ENCODE measurements at regions not wholly inside any gene's neighbourhood (a gene's known extent, or its start where the extent isn't known, plus 50 kb on each side); places are given as distances from the start of the nearest gene placed in this dataset.
A peak's percentile ranks its signal among the peaks of the same experiment; 100 is the strongest.

DNA sequence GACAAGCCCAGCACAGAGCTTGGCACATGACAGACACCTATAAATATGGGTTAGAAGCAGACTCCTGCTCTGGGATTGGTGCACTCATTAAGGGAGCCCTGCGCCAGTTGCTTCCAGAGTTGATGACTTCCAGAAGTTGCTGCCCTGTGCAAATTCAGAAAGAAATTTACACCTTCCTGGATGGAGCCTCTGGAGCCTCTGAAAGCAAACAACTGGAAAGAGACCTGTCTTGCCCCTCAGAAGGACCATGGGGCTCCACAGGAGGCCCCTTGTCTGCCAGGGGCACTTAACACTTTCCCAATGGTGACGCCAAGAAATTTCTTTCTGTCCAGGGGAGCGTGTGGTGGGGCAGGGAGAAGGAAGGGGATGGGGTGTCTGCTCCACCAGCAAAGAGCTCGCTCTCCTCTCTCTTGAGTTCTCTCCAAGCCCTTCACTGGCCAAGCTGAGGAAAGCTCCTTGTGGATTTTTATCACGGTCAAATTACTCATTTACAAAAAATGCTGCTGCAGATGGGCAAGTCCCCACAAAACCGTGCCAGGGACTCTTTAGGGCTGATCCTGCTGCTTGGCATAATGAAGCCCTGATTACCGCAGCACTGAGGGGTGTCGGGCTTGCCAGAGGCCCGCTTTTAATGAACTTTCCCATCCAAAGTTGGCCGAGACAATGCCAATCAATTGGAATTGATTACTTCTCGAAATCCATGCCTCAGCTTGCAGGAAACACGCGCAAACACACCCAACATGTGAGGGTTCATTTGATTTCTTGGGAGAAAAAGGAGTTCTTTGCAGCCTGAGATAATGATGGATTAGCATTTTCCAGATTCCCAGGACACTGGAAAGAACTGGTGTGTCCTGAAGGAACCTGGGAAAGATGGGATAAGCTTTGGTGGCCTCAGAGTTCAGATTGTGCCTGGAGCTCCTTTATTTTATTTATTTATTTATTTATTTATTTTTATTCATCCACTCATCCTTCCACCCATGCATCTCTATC, 583.6 kb upstream of the CDH5 start:
- Histone ChIP-seq H3K9ac (ENCODE audit: low read length) (no peak overlapping the region), H4K20me1 (ENCODE audit: insufficient read depth, low read length) (no peaks in the 10 kb centered on the region), H3K79me2 (ENCODE audit: insufficient read depth, low read length) (no peaks in the 10 kb centered on the region), H3K36me3 (ENCODE audit: insufficient read depth, low read length) (no peaks in the 10 kb centered on the region), H3K27ac (ENCODE audit: low read depth, low read length) (peak overlapping the region; percentile 56), H3K4me1 (ENCODE audit: insufficient read depth, low read length) (peaks cover 20% of the 10 kb centered on the region), H3K4me3 (ENCODE audit: insufficient read depth, low read depth, low read length) (peak overlapping the region; percentile 5), H2AFZ (ENCODE audit: low read depth, low read length) (no peak overlapping the region), H3K27me3 (ENCODE audit: insufficient read depth, low read length) (no peaks in the 10 kb centered on the region), H3K9me3 (ENCODE audit: insufficient read depth, low read depth, low read length) (no peaks in the 10 kb centered on the region), H3K4me2 (ENCODE audit: low read length) (peak overlapping the region; percentile 53)
- TF ChIP-seq EZH2 (IDR thresholded peaks at IDR 0.05; ENCODE audit: insufficient read depth, low read length) = no peak
- TF ChIP-seq, protein P1, sequence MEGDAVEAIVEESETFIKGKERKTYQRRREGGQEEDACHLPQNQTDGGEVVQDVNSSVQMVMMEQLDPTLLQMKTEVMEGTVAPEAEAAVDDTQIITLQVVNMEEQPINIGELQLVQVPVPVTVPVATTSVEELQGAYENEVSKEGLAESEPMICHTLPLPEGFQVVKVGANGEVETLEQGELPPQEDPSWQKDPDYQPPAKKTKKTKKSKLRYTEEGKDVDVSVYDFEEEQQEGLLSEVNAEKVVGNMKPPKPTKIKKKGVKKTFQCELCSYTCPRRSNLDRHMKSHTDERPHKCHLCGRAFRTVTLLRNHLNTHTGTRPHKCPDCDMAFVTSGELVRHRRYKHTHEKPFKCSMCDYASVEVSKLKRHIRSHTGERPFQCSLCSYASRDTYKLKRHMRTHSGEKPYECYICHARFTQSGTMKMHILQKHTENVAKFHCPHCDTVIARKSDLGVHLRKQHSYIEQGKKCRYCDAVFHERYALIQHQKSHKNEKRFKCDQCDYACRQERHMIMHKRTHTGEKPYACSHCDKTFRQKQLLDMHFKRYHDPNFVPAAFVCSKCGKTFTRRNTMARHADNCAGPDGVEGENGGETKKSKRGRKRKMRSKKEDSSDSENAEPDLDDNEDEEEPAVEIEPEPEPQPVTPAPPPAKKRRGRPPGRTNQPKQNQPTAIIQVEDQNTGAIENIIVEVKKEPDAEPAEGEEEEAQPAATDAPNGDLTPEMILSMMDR (IDR thresholded peaks at IDR 0.05; ENCODE audit: insufficient read depth, low read depth, low read length) = no peak
- H3K27ac Mint-ChIP-seq (ENCODE audit: unreplicated experiment) = no peak overlapping the region
- DNase-seq (ENCODE audit: low read depth) (peak; percentile 93), FAIRE-seq (peak; percentile 23)
- no peak overlapping the region for H3K4me3 Mint-ChIP-seq (ENCODE audit: unreplicated experiment)
- H3K36me3 Mint-ChIP-seq (ENCODE audit: low read depth, unreplicated experiment) = peaks cover 2% of the 10 kb centered on the region
- H3K27me3 Mint-ChIP-seq (ENCODE audit: low read depth, unreplicated experiment) = peaks cover 34% of the 10 kb centered on the region
- no peaks in the 10 kb centered on the region for H3K4me1 Mint-ChIP-seq (ENCODE audit: low read depth, unreplicated experiment)
- H3K9me3 Mint-ChIP-seq (ENCODE audit: unreplicated experiment) = peaks cover 6% of the 10 kb centered on the region

GRCh38 chr16:65781855-65782254, 584.6 kb upstream of the CDH5 start:
- H3K27ac ChIP-seq (ENCODE audit: low read depth, low read length) = no peak overlapping the region
- H2AFZ ChIP-seq (ENCODE audit: low read depth, low read length) = no peak overlapping the region
- H3K79me2 ChIP-seq (ENCODE audit: insufficient read depth, low read length) = no peaks in the 10 kb centered on the region
- H3K36me3 Mint-ChIP-seq (ENCODE audit: low read depth, unreplicated experiment) = peaks cover 2% of the 10 kb centered on the region
- no peak overlapping the region for H3K9ac ChIP-seq (ENCODE audit: low read length)
- no peaks in the 10 kb centered on the region for H3K27me3 ChIP-seq (ENCODE audit: insufficient read depth, low read length)
- no peak for FAIRE-seq
- no peak overlapping the region for H3K27ac Mint-ChIP-seq (ENCODE audit: unreplicated experiment)
- no peak overlapping the region for H3K4me3 Mint-ChIP-seq (ENCODE audit: unreplicated experiment)
- no peaks in the 10 kb centered on the region for H3K9me3 ChIP-seq (ENCODE audit: insufficient read depth, low read depth, low read length)
- H3K27me3 Mint-ChIP-seq (ENCODE audit: low read depth, unreplicated experiment) = peaks cover 28% of the 10 kb centered on the region
- DNase-seq (ENCODE audit: low read depth) = no peak
- H3K4me1 Mint-ChIP-seq (ENCODE audit: low read depth, unreplicated experiment) = no peaks in the 10 kb centered on the region
- H3K4me3 ChIP-seq (ENCODE audit: insufficient read depth, low read depth, low read length) = no peak overlapping the region
- H4K20me1 ChIP-seq (ENCODE audit: insufficient read depth, low read length) = no peaks in the 10 kb centered on the region
- no peaks in the 10 kb centered on the region for H3K36me3 ChIP-seq (ENCODE audit: insufficient read depth, low read length)
- peak overlapping the region; percentile 31 for H3K4me2 ChIP-seq (ENCODE audit: low read length)
- H3K4me1 ChIP-seq (ENCODE audit: insufficient read depth, low read length) = peaks cover 20% of the 10 kb centered on the region
- peaks cover 13% of the 10 kb centered on the region for H3K9me3 Mint-ChIP-seq (ENCODE audit: unreplicated experiment)
- TF ChIP-seq, protein P1 (IDR thresholded peaks at IDR 0.05; ENCODE audit: insufficient read depth, low read depth, low read length) = no peak
- no peak for TF ChIP-seq EZH2 (IDR thresholded peaks at IDR 0.05; ENCODE audit: insufficient read depth, low read length)

GRCh38 chr16:65781363-65781762, 585.1 kb upstream of the CDH5 start:
- Mint-ChIP-seq H3K4me1 (ENCODE audit: low read depth, unreplicated experiment) (no peaks in the 10 kb centered on the region), H3K27ac (ENCODE audit: unreplicated experiment) (no peak overlapping the region), H3K4me3 (ENCODE audit: unreplicated experiment) (no peak overlapping the region), H3K36me3 (ENCODE audit: low read depth, unreplicated experiment) (peaks cover 2% of the 10 kb centered on the region), H3K9me3 (ENCODE audit: unreplicated experiment) (peaks cover 15% of the 10 kb centered on the region), H3K27me3 (ENCODE audit: low read depth, unreplicated experiment) (peaks cover 24% of the 10 kb centered on the region)
- Histone ChIP-seq H4K20me1 (ENCODE audit: insufficient read depth, low read length) (no peaks in the 10 kb centered on the region), H3K4me2 (ENCODE audit: low read length) (peak overlapping the region; percentile 31), H3K9me3 (ENCODE audit: insufficient read depth, low read depth, low read length) (no peaks in the 10 kb centered on the region), H3K27me3 (ENCODE audit: insufficient read depth, low read length) (no peaks in the 10 kb centered on the region), H3K9ac (ENCODE audit: low read length) (no peak overlapping the region), H3K4me3 (ENCODE audit: insufficient read depth, low read depth, low read length) (no peak overlapping the region), H3K79me2 (ENCODE audit: insufficient read depth, low read length) (no peaks in the 10 kb centered on the region), H3K4me1 (ENCODE audit: insufficient read depth, low read length) (peaks cover 20% of the 10 kb centered on the region), H3K27ac (ENCODE audit: low read depth, low read length) (no peak overlapping the region), H2AFZ (ENCODE audit: low read depth, low read length) (no peak overlapping the region), H3K36me3 (ENCODE audit: insufficient read depth, low read length) (no peaks in the 10 kb centered on the region)
- DNase-seq (ENCODE audit: low read depth) (peak; percentile 46), FAIRE-seq (no peak)
- no peak for TF ChIP-seq EZH2 (IDR thresholded peaks at IDR 0.05; ENCODE audit: insufficient read depth, low read length)
- TF ChIP-seq, protein P1 (IDR thresholded peaks at IDR 0.05; ENCODE audit: insufficient read depth, low read depth, low read length) = no peak
